NB4 (cell line): ENCODE measurements at regions not wholly inside any gene's neighbourhood (a gene's known extent, or its start where the extent isn't known, plus 50 kb on each side); places are given as distances from the start of the nearest gene placed in this dataset.

Experiments used
- POLR2A ChIP-seq: IDR thresholded peaks from 2 replicates; pipeline ENCODE4 v1.6.1; 2011; ENCODE audit warnings: mild to moderate bottlenecking; ENCODE audit not compliant: insufficient read length; ENCODE audit errors: extremely low read depth
- TF ChIP-seq, protein P1 (sequence below): IDR thresholded peaks from one replicate; pipeline ENCODE4 v1.5.1; 2012; ENCODE audit warnings: low read depth, low read length

DNA sequence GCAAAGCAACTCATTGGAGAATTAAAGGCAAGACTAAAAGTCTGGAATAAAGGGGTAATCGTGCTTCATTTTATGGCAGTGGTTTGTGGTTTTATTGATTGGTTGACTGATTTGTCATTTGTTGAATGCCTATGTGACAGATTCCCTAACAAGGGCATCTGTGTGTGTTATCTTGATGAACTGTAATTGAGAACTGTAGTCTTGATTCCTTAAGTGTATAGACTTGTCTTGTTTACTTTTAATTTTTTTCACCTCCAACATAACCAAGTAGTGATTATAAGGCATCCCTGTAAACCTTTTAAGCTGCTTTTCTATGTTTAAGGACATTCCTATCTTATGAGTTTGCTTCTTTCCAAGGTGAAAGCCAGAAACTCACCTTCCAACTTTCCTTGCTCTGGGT is 216.0 kb upstream of the TAPT1 start:
- TF ChIP-seq POLR2A: no peak
- TF ChIP-seq, protein P1, sequence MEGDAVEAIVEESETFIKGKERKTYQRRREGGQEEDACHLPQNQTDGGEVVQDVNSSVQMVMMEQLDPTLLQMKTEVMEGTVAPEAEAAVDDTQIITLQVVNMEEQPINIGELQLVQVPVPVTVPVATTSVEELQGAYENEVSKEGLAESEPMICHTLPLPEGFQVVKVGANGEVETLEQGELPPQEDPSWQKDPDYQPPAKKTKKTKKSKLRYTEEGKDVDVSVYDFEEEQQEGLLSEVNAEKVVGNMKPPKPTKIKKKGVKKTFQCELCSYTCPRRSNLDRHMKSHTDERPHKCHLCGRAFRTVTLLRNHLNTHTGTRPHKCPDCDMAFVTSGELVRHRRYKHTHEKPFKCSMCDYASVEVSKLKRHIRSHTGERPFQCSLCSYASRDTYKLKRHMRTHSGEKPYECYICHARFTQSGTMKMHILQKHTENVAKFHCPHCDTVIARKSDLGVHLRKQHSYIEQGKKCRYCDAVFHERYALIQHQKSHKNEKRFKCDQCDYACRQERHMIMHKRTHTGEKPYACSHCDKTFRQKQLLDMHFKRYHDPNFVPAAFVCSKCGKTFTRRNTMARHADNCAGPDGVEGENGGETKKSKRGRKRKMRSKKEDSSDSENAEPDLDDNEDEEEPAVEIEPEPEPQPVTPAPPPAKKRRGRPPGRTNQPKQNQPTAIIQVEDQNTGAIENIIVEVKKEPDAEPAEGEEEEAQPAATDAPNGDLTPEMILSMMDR: no peak
